ENCODE measurements at regions not wholly inside any gene's neighbourhood (a gene's known extent, or its start where the extent isn't known, plus 50 kb on each side); places are given as distances from the start of the nearest gene placed in this dataset.

GRCh38 chr1:81042225-81042624, 758.5 kb upstream of the ADGRL2 start:
- no peak for FAIRE-seq

- no peak for FAIRE-seq
These were observed 766.4 kb upstream of the ADGRL2 start for GRCh38 chr1:81034291-81034690.

GRCh38 chr1:81032973-81033425, 767.7 kb upstream of the ADGRL2 start:
- FAIRE-seq: no peak

- FAIRE-seq: no peak
These were observed 768.4 kb upstream of the ADGRL2 start for GRCh38 chr1:81032374-81032773.

GRCh38 chr1:81030441-81030840, 770.3 kb upstream of the ADGRL2 start:
- no peak for FAIRE-seq

- no peak for FAIRE-seq
These were observed 771.5 kb upstream of the ADGRL2 start for GRCh38 chr1:81029266-81029665.

- FAIRE-seq: no peak
These were observed 777.5 kb upstream of the ADGRL2 start for GRCh38 chr1:81023187-81023724.

- FAIRE-seq: no peak
These were observed 779.6 kb upstream of the ADGRL2 start for GRCh38 chr1:81021134-81021533.

GRCh38 chr1:81020506-81020905, 780.2 kb upstream of the ADGRL2 start:
- FAIRE-seq: no peak

GRCh38 chr1:81010126-81010525, 790.6 kb upstream of the ADGRL2 start:
- FAIRE-seq: no peak

GRCh38 chr1:81008293-81008692, 792.4 kb upstream of the ADGRL2 start:
- FAIRE-seq: no peak

GRCh38 chr1:81007024-81007423, 793.7 kb upstream of the ADGRL2 start:
- FAIRE-seq: no peak

- FAIRE-seq: no peak
These were observed 794.2 kb upstream of the ADGRL2 start for GRCh38 chr1:81006502-81006901.

GRCh38 chr1:81004011-81004410, 796.7 kb upstream of the ADGRL2 start:
- no peak for FAIRE-seq

GRCh38 chr1:80994934-80995333, 805.8 kb upstream of the ADGRL2 start:
- no peak for FAIRE-seq

GRCh38 chr1:80994038-80994437, 806.7 kb upstream of the ADGRL2 start:
- peak; percentile 57 for FAIRE-seq

- FAIRE-seq: peak; percentile 26
These were observed 807.4 kb upstream of the ADGRL2 start for GRCh38 chr1:80993154-80993980.

- FAIRE-seq: peak; percentile 12
These were observed 811.3 kb upstream of the ADGRL2 start for GRCh38 chr1:80989455-80989854.

GRCh38 chr1:80988926-80989325, 811.8 kb upstream of the ADGRL2 start:
- no peak for FAIRE-seq

GRCh38 chr1:80987824-80988223, 812.9 kb upstream of the ADGRL2 start:
- FAIRE-seq: no peak

GRCh38 chr1:80987106-80987505, 813.6 kb upstream of the ADGRL2 start:
- no peak for FAIRE-seq

- FAIRE-seq: no peak
These were observed 817.9 kb upstream of the ADGRL2 start for GRCh38 chr1:80982831-80983230.

GRCh38 chr1:80973101-80973500, 827.6 kb upstream of the ADGRL2 start:
- no peak for FAIRE-seq

- no peak for FAIRE-seq
These were observed 834.5 kb upstream of the ADGRL2 start for GRCh38 chr1:80966266-80966665.

- FAIRE-seq: no peak
These were observed 838.2 kb upstream of the ADGRL2 start for GRCh38 chr1:80962564-80962963.

Data from endometrium (tissue), 2 donors.